GM12878 (cell line): ENCODE measurements at regions not wholly inside any gene's neighbourhood (a gene's known extent, or its start where the extent isn't known, plus 50 kb on each side); places are given as distances from the start of the nearest gene placed in this dataset.

Source experiments
- ATAC-seq: fragments of 200-7000 bp; cut with Tn5 transposase; 3 replicates; pipeline ENCODE4 v1.9.1; 2020; ENCODE audit warnings: mild to moderate bottlenecking, moderate library complexity
- BruUV-seq: library from RNA; stranded (reverse); fragments of 400-500 nt; replicated peaks from 2 replicates; lab custom pipeline; 2021; lab: Mats Ljungman, UMichigan
- CTCF ChIA-PET: fragments of 300-600 bp; sonication (Branson Sonifier 250); formaldehyde crosslinking; extraction: SDS; loops from one replicate; lab custom pipeline; 2021; ENCODE audit warnings: inconsistent platforms; lab: Yijun Ruan, JAX
- POLR2A ChIA-PET: fragments of 350-600 bp; formaldehyde crosslinking; extraction: SDS; loops from one replicate; lab custom pipeline; 2021; ENCODE audit warnings: inconsistent platforms; lab: Charles Lee
- RAD21 ChIA-PET: fragments of 300-600 bp; sonication (Branson Sonifier 250); formaldehyde crosslinking; loops from one replicate; lab custom pipeline; 2023; ENCODE audit warnings: antibody characterized with exemption; ENCODE audit not compliant: unreplicated experiment; lab: Charles Lee
- SMC1A ChIA-PET: fragments of 300-600 bp; sonication (Branson Sonifier 250); formaldehyde crosslinking; loops from one replicate; lab custom pipeline; 2023; ENCODE audit not compliant: unreplicated experiment, uncharacterized antibody; lab: Charles Lee
- DNase-seq: peaks from one replicate; pipeline ENCODE4 v3.0.0-alpha.2; 2011; ENCODE audit warnings: low read depth, low spot score
- FAIRE-seq: peaks from 3 replicates; lab custom pipeline; 2011; peaks lifted over from hg19 to GRCh38; lab: Jason Lieb, UNC
- H2AFZ ChIP-seq: 2 replicates; pipeline ENCODE4 v1.6.0; 2011; ENCODE audit warnings: low read depth, low read length, control low read depth; ENCODE audit not compliant: control insufficient read depth
- H3K27ac ChIP-seq: 2 replicates; pipeline ENCODE4 v1.5.1; 2011; ENCODE audit warnings: control low read depth; ENCODE audit not compliant: control insufficient read depth, insufficient read depth
- H3K27me3 ChIP-seq, 2 experiments: replicated peaks in 1 of 2; 2 replicates each; pipeline versions ENCODE4 v1.6.0 to v1.6.1; 2011; ENCODE audit warnings: low read length in 1 of 2; ENCODE audit not compliant: control insufficient read depth in 2 of 2, insufficient read depth in 2 of 2
- H3K36me3 ChIP-seq, 2 experiments: 2 replicates each; pipeline ENCODE4 v1.5.1; 2011; ENCODE audit warnings: low read length in 1 of 2; ENCODE audit not compliant: control insufficient read depth in 2 of 2, insufficient read depth in 2 of 2
- H3K4me1 ChIP-seq: 2 replicates; pipeline ENCODE4 v1.6.1; 2011; ENCODE audit warnings: mild to moderate bottlenecking, low read length, moderate library complexity, mixed read lengths; ENCODE audit not compliant: control insufficient read depth, insufficient read depth
- H3K4me2 ChIP-seq: 2 replicates; pipeline ENCODE4 v1.6.0; 2011; ENCODE audit warnings: control low read depth; ENCODE audit not compliant: control insufficient read depth, insufficient read depth
- H3K4me3 ChIP-seq: fragments of 200-600 bp; sonication (generic); 2 replicates; pipeline ENCODE4 v1.5.1; 2016
- H3K79me2 ChIP-seq: 2 replicates; pipeline ENCODE4 v1.6.0; 2011; ENCODE audit warnings: low read length; ENCODE audit not compliant: control insufficient read depth, insufficient read depth
- H3K9ac ChIP-seq: 2 replicates; pipeline ENCODE4 v1.8.0; 2011; ENCODE audit warnings: low read length, control low read depth, mixed read lengths; ENCODE audit not compliant: control insufficient read depth, insufficient read depth
- H3K9me3 ChIP-seq: replicated peaks from 3 replicates; pipeline ENCODE4 v1.5.1; 2011; ENCODE audit warnings: mild to moderate bottlenecking, low read length; ENCODE audit not compliant: control insufficient read depth, insufficient read depth
- H4K20me1 ChIP-seq: 2 replicates; pipeline ENCODE4 v1.6.0; 2011; ENCODE audit not compliant: control insufficient read depth, insufficient read depth
- HDAC6 ChIP-seq: fragments of 200-600 bp; sonication (generic); IDR thresholded peaks from one replicate; pipeline ENCODE4 v1.8.0; 2017; ENCODE audit warnings: antibody characterized with exemption; ENCODE audit not compliant: unreplicated experiment
- KAT2A ChIP-seq: conservative IDR thresholded peaks from 2 replicates; pipeline ENCODE4 v1.6.1; 2011; ENCODE audit warnings: low read depth, low read length; ENCODE audit not compliant: control insufficient read depth
- NFIC ChIP-seq: IDR thresholded peaks from 2 replicates; pipeline ENCODE4 v1.6.1; 2012; ENCODE audit warnings: low read depth, mild to moderate bottlenecking, inconsistent platforms, low read length, moderate library complexity
- POLR2A ChIP-seq: IDR thresholded peaks from 2 replicates; pipeline ENCODE4 v1.6.1; 2011; ENCODE audit warnings: low read depth, mild to moderate bottlenecking, low read length
- REST ChIP-seq: IDR thresholded peaks from 2 replicates; pipeline ENCODE4 v1.6.1; 2012; ENCODE audit warnings: mild to moderate bottlenecking, low read depth, low read length
- RFX5 ChIP-seq: IDR thresholded peaks from 2 replicates; pipeline ENCODE4 v1.6.1; 2011; ENCODE audit warnings: low read depth, low read length, improper control_type of control experiment
- YBX1 ChIP-seq: fragments of 450-650 bp; IDR thresholded peaks from 2 replicates; pipeline ENCODE4 v1.6.1; 2016; ENCODE audit warnings: antibody characterized with exemption
- ZBTB40 ChIP-seq: fragments of 450-650 bp; IDR thresholded peaks from 2 replicates; pipeline ENCODE4 v1.6.1; 2016; ENCODE audit warnings: mild to moderate bottlenecking, moderate library complexity, borderline replicate concordance
- ZNF592 ChIP-seq: fragments of 450-650 bp; IDR thresholded peaks from 2 replicates; pipeline ENCODE4 v1.6.1; 2017; ENCODE audit warnings: mild to moderate bottlenecking, moderate library complexity
- ZZZ3 ChIP-seq: IDR thresholded peaks from 2 replicates; pipeline ENCODE4 v1.6.1; 2011; ENCODE audit warnings: low read depth; ENCODE audit not compliant: control insufficient read depth, insufficient read length
- WGBS: methylation state at CpG from one replicate; pipeline ENCODE4 v1.1.6; 2016; ENCODE audit warnings: low lambda C conversion rate; ENCODE audit not compliant: insufficient replicate concordance, insufficient coverage; ENCODE audit errors: missing lambda C conversion rate; 5-methylcytosine and 5-hydroxymethylcytosine counted together
- in situ Hi-C: fragments of 300-500 bp; cut with MboI; formaldehyde crosslinking; loops from 9 replicates; pipeline ENCODE4 v1.14.3; 2018; ENCODE audit warnings: mixed read lengths
- intact Hi-C: fragments of 100-400 bp; cut with micrococcal nuclease; formaldehyde crosslinking; loops from one replicate; pipeline ENCODE4 v1.14.2; 2022; ENCODE audit not compliant: unreplicated experiment

GRCh38 chr10:26381986-26382385 lies 56.2 kb upstream of the APBB1IP start:
- Histone ChIP-seq H4K20me1 (no peaks in the 10 kb centered on the region), H2AFZ (no peak overlapping the region), H3K27me3 (no peaks in the 10 kb centered on the region), H3K9ac (no peak overlapping the region), H3K4me1 (peaks cover 15% of the 10 kb centered on the region), H3K9me3 (peaks cover 3% of the 10 kb centered on the region; the same call in 2 of the 3 replicates), H3K4me3 (no peak overlapping the region), H3K27ac (no peak overlapping the region), H3K36me3 (no peaks in the 10 kb centered on the region), H3K79me2 (no peaks in the 10 kb centered on the region), H3K4me2 (no peak overlapping the region)
- ChIA-PET RAD21 (no interaction called here), CTCF (interaction anchor here (1.2 kb wide), 1 partner anchor 31 kb away, joined by 3 read pairs; no protein-coding TSS in a partner anchor), SMC1A (interaction anchor here (1.2 kb wide), 2 partner anchors 13 to 79 kb away, joined by 3 read pairs; no protein-coding TSS in a partner anchor), POLR2A (no interaction called here)
- in situ Hi-C loops = no loop called here
- intact Hi-C loops = no loop called here
- 5% methylated on average over 1 of the region's 1 CpG for WGBS
- FAIRE-seq (no peak), DNase-seq (no peak), ATAC-seq (no peak)
- no TSS peak for BruUV-seq
- TF ChIP-seq REST (no peak), POLR2A (no peak), ZNF592 (no peak), ZZZ3 (no peak), HDAC6 (no peak), NFIC (no peak), YBX1 (no peak), RFX5 (no peak), KAT2A (no peak), ZBTB40 (no peak)
